ENCODE measurements at regions not wholly inside any gene's neighbourhood (a gene's known extent, or its start where the extent isn't known, plus 50 kb on each side); places are given as distances from the start of the nearest gene placed in this dataset.
"Not testable (repeated sequence)": the region's sequence is repeated elsewhere in the genome, so short reads cannot be mapped to it uniquely, and the experiment has no call there.

- DNase-seq: no peak
These were observed 54.0 kb upstream of the ANKRD28 start for GRCh38 chr3:15851735-15852134.

DNA sequence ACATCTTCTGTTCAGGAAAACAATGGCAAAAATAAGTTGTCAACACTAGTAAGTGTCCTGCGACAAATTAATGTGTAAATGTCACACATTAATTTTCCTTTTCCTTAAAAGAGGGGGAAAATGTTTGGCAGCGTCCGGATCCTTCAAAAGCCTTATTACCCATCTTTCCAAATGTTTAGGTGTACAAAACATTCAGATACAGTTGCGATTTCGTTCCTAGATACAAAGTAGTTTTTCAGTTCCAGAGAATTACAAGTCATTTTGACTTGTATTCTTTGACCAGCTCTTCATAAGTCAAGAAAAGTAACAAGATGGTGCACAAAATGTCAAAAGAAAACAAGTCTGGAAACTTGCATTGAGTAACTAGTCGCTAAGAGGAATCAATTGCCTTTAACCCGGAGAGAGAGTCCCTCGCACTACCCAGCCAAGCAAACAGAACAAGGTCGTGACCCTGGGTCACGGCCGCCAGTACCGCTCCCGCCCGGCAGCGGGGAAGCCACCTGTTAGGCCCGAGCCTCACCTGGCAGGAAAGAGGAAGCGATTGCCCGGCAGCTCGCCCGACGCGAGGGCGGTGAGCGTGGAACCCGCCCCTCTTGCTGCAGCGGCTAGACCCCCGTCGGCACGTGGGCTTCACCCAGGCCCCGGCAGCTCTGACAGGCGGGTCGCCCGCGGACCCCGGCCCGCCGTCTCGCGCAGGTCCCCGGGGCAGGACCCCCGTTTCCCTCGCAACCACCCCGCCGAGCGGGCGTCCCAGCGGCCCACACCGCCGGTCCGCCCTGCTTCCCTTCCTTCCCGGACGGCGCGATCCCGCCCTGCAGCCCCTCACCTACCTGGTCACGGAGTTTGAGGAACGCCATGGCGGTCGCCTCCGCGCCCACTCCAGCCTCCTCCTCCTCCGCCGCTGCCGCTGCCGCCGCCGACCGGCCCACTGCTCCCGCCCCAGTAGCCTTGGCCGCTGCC, 61.0 kb upstream of the ANKRD28 start:
- DNase-seq: no peak

DNA sequence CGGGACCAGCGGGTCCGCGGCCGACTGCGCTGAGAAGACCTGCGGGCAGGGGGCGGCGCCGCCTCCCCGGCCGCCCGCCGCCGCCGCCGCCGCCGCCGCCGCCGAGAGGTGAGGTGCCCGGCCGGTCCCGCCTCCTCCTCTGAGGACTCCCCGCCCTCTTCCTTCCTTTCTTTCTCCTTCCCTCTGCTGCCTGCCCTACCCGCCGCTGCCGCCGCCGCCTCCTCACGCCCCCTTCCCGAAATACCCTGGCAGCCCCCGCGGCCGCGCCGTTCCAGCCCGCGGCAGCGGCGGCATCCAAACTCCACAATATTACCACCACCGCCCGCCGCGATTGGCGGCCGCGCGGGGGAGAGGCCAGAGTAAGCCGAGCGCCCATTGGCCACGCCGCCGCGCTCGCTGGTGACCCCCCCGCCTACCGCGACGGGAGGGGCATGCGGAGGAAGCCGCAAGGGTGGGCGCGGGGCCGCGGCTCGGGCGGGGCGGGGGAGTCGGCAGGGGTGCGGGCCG, 61.8 kb upstream of the ANKRD28 start:
- DNase-seq: peak; percentile 60

DNA sequence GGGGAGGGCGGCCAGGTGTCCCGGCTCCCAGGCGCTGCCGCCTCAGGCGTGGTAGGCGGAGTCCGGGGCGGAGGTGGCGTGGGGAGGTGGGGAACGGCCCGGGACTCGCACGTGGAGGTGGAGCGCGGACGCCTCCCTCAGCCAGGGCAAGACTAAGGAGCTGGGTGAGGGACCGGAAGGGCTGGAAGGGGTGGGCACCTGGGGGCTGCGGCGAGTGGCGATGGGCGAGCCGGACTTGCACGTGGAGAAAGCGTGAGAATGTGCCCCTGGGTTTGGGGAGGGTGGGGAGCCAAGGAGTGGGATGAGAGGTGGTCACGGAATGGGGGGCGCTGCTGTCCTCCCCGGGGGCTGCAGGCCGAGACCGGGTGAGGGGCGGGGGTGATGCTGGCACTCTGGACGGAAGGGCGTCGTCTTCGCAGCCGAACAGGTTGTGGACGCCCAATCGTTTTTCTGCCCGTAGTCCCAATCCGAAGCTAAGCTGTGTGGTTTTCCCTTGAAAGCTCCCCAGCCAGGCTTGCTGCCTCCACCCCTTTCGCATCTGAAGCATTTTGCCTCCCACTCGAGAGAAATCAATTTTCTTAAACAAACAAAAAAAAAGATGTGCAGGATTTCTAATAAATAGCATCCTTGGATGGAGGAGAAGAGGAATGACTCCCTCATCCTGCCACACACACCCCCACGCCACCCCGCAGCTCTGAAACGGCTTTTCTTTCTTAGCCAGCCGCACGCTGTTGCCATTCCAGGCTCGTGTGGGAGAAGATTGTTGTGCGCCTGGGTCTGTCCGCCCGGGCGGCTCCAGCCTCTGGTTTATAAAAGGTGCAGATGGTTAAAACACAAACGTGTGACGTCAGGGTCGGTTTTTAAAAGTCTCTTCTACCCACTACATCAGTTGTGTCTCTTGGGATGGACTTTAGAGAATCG, 62.5 kb upstream of the ANKRD28 start:
- peak; percentile 25 for DNase-seq

GRCh38 chr3:15861163-15861562, 63.4 kb upstream of the ANKRD28 start:
- DNase-seq: no peak

DNA sequence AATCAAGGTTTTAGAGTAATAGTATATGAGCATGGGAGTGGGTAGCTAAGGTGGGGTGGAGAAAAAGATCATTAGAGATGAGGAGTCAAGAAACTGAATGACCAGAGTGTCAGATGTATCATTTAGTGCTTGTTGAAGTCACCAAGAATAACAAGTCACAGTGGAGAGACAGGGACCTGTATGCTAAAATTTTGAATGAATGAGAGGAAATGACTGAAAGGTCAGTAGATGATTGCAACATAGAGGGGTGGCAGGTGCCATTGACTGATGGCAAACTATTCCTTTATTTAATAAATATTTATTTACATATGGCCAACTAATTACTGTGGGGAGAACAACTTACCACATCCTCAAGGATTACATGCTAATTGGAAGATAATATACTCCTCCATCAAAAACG, 75.0 kb upstream of the ANKRD28 start:
- no peak for DNase-seq

- DNase-seq: no peak
These were observed 75.6 kb upstream of the ANKRD28 start for GRCh38 chr3:15873415-15873814.

- no peak for DNase-seq
These were observed 77.4 kb upstream of the ANKRD28 start for GRCh38 chr3:15875016-15875689.

DNA sequence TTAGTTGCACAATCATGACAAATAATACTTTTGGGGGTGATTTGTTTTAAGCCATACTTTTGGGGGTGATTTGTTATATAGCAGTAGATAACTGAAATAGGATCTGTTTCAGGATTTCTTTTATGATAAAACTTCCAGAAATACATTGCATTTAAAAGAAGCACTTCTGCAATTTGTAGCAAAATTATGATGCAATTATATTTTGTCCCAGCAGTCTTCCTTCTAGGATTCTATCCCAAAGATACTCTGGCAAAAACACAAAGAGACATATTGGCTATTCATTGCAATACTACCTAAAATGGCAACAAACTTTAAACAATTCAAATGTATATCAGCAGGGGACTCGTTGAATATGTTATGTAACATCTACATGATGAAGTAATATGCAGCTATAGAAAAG, 78.9 kb upstream of the ANKRD28 start:
- DNase-seq: no peak

DNA sequence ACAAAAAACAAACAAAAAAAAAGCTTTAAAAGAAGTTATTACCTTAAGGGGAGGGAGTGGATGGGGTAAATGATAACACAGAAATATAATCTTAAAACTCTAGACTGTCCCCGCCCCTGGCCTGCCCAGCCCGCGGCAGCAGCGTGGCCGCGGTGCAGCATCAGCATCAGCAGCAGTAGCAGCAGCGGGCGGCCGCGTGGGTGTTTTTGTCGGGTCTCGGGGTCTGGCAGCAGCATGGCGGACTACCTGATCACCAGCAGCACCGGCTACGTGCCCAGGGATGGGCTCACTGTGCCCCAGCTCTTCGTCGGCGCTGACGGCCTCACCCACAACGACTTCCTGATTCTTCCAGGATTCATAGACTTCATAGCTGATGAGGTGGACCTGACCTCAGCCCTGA, 80.0 kb upstream of the ANKRD28 start:
- DNase-seq: no peak

- not testable (repeated sequence) for DNase-seq
These were observed 82.0 kb upstream of the ANKRD28 start for GRCh38 chr3:15879787-15880186.

GRCh38 chr3:15882577-15882976, 84.8 kb upstream of the ANKRD28 start:
- DNase-seq: no peak

GRCh38 chr3:15884132-15884531, 86.4 kb upstream of the ANKRD28 start:
- DNase-seq: no peak

DNA sequence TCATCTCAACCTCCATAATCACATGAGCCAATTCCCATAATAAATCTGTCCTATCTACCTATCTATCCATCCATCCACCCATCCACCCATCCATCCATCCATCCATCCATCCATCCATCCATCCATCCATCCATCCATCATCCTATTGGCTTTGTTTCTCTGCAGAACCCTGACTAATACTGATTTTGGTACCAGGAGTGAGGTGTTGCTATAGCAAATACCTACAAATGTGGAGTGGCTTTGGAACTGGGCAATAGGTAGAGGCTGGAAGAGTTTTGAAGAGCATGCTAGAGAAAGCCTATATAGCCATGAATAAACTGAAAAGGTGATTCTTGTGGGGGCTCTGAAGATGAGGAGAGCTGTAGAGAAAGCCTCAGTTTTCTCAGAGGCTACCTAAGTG, 88.7 kb upstream of the ANKRD28 start:
- no peak for DNase-seq

DNA sequence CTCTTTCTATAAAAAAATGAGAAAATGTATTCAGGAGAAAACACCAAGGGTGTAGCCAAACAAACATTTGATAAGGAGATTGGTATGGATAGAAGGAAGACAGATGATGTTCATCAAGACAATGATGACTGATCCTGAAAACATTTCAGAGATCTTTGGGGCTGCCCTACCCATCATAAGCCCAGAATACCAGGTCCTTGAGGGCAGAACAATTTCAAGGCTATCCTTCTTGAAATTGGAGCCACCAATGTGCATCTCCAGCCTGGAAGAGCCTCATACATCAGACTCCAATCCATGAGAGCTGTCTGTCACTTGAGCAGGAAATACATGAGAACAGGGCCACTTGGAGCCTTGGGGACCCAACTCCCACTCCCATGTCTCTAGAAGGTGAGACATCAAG, 89.5 kb upstream of the ANKRD28 start:
- no peak for DNase-seq

GRCh38 chr3:15889936-15890335, 92.2 kb upstream of the ANKRD28 start:
- no peak for DNase-seq

DNA sequence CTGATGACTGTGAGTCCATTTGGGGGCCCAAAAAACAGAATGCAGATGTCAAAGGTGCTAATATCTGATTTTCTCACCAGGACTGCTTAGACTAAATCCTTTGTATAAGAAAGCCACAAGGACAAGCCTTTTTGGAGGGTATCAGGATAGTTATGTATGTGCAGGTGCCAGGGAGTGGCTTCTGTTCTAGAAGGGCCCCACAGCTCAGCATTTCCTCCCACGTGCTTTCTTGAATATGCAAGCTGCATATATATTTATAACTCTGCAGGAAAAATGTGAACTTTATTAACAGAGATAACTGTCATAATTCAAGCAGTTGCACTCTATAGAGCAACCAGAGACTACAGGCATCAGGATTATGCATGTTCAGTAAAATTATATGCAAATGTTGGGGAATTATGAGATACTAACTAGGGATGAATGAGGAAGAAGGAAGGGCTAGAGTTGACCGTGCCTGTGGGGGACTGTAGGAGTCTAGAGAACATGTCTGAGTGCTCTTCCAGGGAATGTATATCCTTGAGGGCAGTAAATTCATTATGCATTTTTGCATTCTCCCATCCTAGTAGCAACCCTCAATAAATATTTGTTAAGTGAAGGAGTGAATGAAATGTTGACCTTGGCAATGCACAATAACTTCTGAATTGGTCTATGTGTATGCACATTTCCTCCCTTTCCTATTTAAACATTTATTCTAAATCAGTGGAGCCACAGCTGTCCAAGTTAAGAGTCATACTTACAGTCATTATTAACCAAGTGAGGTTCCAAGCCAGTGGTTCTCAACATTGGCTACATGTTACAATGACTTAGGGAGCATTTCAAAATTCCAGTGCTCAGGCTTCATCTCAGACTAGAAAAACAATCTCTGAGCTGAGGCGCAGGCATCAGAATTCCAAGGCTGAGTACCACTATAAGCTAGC, 94.8 kb upstream of the ANKRD28 start:
- no peak for DNase-seq

DNA sequence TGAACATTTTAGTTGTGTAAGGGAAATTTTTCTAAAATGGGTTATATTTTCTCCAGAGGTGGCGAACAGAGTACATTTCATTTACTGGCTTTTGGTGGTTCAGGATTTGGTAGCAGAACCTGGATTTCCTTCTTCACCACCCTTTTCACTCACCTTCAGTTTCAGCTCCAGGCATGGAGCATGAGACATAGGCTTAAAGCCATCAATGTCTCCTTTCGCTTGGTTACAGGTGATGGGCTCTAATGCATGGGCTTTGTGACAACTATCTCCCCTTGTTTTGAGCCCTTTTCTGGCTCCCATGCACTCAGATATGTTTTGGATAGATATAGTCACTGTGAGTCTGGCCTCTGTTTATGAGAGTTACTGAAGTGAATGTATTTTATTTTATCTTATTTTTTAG, 96.6 kb upstream of the ANKRD28 start:
- DNase-seq: no peak

DNA sequence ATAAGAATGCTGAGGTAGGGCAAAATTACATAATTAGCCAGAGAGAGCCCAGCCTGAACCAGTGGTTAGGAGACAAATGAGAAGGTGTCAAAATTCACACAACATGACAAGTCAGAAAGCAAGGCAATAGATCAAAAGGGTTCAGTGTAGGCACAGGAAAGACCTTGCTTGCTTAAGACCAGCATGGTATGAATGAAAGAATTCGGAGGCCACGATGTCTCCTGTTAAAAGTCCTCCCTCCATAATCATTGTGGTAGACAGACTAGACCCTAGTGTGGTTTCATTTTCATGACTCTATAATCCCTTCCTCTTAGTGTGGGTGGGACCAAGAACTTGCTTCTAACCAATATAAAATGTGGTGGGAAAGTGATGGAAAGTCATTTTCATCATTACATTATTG, 98.7 kb upstream of the ANKRD28 start:
- no peak for DNase-seq

DNA sequence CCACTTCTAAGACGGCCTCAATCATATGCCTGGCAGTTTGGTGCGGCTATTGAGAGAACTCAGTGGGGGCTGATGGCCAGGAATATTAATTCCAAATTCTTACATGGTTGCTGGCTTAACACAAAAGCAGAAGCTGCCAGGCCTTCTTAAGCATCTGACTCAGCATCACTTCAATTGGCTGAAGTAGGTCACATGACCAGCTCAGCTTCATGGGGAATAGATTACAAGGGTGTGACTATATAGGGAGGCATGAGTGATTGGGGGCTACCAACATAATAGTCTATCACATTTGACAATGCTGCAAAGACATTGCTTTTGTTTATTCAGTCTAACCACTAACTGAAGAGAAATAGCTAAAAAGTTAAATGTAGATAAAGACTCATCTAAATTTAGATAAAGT, 101.6 kb upstream of the ANKRD28 start:
- no peak for DNase-seq

GRCh38 chr3:15903164-15903563, 105.4 kb upstream of the ANKRD28 start:
- DNase-seq: no peak
